SKM-1 (cell line): ENCODE measurements at regions not wholly inside any gene's neighbourhood (a gene's known extent, or its start where the extent isn't known, plus 50 kb on each side); places are given as distances from the start of the nearest gene placed in this dataset.
A peak's percentile ranks its signal among the peaks of the same experiment; 100 is the strongest.
"Not testable (repeated sequence)": the region's sequence is repeated elsewhere in the genome, so short reads cannot be mapped to it uniquely, and the experiment has no call there.

ENCODE experiments used
- DNase-seq: peaks from one replicate; lab custom pipeline; 2025; ENCODE audit not compliant: unreplicated experiment; lab: John Stamatoyannopoulos, UW

DNA sequence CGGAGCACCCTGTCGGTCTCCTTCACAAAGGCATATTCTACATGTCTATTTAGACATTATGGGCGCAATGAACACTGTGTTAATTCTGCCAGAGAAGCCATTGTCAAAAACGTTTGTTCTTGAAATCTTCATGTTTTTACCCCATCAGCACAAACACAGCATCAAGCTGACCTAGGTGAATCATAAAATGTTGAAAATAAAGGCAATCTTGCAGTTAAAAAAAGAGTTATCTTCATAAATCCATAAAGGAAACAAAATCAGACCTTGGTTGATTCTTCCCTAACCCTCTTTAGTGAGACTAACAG lies 154.9 kb downstream of the DIO2 start:
- no peak for DNase-seq

DNA sequence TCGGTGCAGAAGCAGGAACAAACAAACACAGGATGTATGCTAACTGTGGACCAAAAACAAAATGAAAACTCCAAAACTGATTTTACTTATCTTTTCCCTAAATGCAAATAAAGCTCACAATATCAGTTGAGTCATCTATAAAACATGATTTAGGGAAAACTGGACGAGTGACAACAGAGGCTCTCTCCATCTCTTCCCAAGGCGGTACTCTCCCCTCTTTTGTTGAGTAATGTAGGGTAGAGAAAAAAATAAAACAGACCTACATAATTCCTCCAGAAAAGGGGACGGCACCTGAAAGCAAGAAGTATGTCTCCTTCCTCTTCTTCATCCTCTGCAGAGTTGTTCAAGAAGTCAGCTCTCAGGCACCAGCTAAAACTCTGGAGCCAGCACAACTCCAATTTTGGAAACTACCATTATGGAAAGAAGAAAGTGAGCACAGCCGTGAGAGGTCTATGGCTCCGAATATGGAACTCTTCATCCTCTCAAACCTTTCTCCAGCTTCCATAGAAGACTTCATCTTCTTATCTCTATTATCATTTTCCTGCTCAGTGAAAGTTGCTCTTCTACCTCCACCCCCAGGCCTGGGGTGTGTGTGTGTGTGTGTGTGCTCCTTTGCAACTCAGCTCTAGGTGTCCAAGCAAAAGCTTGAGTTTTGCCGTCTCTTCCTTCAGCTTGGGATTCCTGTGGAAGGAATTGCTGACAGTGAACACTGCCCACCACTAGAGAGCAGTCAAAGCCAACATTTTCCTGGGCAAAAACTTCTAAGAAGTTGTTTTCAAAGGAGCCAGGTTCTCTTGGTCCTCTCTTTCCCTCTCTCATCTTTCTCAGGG lies 155.4 kb downstream of the DIO2 start:
- DNase-seq = peak; percentile 4

DNA sequence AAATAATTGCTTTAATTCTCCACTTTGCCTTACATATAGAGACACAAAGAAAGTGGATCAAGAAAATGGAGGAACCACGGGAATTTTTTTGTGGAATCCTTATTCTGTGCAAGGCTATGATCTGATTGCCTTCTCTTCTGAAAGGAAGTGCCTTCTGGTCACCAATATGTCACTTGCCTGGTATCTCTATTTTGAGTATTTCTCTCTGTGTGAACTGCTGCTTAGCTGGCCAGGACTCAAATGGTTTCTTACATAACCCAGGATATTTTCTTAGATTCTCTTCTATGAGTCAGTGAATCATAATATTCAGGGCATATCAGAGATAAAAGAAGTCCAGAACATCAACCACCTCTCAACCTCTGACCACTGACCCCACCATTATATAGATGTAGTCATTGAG lies 156.1 kb downstream of the DIO2 start:
- DNase-seq = no peak

DNA sequence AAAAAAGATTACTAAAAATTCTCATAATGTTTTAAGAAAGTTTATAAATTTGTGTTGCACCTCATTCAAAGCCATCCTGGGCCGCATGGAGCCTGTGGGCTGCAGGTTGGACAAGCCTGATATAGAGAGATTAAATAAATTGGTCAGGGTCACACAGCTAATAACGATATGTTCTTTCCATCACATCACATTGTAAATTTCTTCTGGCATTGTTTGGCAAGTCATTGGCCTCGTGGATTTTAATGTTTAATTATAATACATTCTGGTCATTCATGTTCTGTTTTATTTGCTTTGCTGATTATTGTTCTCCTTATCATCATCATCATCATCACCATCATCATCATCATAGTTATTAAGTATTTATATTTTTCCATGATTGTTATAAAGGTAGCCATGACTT lies 157.3 kb downstream of the DIO2 start:
- no peak for DNase-seq

DNA sequence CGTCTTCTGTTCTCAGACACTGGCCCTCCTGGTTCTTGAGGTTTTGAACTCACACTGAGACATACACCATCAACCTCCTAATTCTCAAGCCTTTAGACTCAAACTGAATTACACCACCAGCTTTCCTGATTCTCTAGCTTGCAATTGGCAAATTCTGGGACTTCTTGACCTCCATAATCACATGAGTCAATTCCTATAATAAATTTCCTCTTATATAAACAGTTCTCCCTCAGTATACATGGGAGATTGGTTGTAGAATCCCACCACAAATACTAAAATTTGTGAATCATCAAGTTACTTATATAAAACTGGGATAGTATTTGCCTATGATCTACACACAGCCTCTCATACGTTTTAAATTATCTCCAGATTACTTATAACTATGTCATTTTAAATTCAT lies 162.2 kb downstream of the DIO2 start:
- DNase-seq = no peak

DNA sequence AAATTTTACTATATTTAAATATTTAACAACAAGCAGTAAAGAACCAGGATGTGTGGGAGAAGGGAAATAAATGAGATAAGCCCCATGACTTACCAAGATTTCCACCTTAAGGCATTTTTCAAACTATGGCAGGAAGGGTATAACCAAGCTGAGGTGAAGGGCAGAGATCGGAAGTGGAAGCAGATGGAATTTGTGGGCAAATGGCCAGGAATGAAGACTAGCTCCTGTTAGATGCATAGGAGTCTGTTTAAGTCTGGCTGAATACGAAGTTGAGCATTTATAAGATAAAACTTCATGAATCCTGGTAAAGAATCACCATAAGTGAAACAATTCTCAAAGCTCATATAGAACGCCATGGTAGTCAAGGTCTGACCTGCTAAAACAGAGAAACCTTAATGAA lies 163.5 kb downstream of the DIO2 start:
- DNase-seq = no peak

DNA sequence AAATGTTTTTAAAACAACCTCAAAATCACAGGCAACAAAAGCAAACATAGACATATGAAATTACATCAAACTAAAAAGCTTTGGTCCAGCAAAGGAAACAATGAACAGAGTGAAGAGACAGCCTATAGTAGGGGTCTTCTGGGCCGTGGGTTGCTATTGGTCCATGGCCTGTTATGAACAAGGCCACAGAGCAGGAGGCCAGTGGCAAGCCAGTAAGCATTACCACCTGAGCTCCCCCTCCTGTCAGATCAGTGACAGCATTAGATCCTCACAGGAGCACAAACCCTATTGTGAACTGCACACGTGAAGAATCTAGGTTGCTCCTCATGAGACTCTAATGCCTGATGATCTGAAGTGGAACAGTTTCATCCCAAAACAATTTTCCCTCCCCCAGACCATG lies 174.0 kb downstream of the DIO2 start:
- no peak for DNase-seq

DNA sequence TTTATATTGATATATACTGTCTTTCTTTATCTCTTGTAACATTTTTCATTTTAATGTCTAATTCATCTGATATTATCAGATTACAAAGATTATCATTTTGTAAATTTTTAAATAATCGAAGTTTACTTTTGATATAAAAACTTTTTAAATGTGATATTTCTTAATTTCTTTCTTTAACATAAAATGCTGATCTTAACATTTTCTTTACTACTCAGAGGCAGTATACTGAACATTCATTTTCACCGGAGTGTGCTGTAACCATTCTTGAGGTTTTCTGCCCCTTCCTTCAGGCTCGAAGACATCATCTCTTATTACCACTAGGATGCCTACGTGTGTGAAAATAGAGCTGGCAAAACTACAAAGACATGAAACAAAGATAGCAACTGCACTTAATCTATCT lies 186.9 kb downstream of the DIO2 start:
- no peak for DNase-seq

DNA sequence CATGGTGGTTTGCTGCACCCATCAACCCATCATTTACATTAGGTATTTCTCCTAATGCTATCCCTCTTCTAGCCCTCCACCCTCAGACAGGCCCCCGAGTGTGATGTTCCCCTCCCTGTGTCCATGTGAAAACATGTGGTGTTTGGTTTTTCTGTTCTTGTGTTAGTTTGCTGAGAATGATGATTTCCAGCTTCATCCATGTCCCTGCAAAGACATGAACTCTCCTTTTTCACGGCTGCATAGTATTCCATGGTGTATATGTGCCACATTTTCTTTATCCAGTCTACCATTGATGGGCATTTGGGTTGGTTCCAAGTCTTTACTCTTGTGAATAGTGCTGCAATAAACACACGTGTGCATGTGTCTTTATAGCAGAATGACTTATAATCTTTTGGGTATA lies 192.8 kb downstream of the DIO2 start:
- DNase-seq = not testable (repeated sequence)

DNA sequence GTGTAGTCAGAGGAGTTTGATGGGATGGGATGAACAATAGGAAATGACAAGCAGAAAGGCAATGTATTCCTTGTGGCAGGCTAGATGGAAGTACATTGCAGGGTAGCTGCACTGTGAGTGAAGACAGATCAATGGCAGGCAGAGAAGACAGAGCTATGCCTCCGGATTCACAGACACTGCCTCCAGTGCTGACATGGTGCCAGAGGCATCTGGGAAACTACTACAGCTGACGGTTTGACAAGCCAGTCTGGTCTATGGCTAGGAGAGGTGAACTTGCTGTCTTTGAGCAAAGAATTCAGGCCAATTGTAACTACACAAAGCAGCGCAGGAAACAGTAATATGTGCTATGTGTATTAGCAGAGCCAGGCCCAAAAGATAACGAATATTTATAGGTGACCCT lies 193.5 kb downstream of the DIO2 start:
- no peak for DNase-seq

DNA sequence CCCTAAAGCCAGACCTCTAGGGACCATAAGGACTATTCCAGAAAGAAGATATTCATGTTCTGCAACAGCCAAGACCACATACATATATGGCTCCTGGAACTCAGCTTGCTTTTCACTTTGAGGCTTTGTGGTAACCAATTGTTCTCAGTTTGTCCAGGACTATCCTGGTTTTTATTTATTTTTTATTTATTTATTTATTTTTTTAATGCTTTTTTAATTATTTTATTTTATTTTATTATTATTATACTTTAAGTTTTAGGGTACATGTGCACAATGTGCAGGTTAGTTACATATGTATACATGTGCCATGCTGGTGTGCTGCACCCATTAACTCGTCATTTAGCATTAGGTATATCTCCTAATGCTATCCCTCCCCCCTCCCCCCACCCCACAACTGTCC lies 201.1 kb downstream of the DIO2 start:
- DNase-seq = not testable (repeated sequence)

DNA sequence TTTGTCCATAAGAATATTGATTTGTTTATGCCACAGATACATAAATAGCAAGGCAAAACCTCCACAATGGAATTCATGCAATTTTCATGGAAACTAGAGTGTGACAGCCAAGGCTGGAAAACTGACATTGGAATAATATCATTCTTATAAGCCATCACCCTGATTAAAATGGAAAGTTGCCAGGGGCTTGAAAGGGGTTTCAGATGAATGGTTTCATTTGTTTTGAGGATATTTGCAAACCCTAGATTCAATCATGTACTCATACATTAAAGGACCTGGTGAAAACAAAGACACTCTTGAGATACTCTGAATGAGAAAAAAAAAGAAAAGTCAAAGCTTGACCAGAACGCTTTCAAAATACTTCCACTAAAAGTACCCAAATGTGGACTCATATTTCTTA lies 205.7 kb downstream of the DIO2 start:
- DNase-seq = no peak

DNA sequence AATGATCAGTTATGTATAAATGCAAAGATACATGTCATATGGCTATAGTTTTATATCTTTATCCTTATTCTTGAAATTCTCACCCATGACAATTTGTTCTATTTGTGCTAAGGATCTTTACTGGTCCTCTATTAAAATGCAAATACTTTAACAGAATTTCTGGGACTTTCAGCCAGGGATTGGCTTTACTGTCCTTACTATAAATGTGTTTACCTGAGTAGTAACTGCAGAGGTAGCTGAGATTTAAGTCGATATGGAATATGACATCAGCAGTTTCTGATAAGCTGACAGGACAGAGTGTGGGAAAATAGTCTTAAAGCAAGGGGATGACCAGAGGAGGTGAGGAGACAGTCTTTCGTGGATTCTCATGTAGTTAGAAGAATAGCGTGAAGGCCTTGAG lies 206.4 kb downstream of the DIO2 start:
- no peak for DNase-seq

DNA sequence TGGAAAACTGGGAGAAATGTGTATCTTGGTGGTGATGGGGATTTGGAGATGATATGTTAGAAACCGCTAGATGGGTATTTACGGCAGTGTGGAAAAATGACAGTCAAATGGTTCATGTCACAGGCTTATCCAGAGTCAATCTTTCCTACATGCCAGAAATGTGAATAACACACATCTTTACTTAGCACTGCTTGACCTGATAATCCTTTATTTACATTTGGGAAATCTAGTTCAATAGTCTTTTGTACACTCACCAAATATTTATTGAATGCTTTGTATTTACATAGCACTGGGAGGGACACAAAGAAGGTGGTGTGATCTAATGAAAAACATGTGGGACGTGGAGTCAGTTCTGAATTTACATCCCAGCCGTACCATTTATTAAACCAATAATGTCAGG lies 208.2 kb downstream of the DIO2 start:
- DNase-seq = no peak

DNA sequence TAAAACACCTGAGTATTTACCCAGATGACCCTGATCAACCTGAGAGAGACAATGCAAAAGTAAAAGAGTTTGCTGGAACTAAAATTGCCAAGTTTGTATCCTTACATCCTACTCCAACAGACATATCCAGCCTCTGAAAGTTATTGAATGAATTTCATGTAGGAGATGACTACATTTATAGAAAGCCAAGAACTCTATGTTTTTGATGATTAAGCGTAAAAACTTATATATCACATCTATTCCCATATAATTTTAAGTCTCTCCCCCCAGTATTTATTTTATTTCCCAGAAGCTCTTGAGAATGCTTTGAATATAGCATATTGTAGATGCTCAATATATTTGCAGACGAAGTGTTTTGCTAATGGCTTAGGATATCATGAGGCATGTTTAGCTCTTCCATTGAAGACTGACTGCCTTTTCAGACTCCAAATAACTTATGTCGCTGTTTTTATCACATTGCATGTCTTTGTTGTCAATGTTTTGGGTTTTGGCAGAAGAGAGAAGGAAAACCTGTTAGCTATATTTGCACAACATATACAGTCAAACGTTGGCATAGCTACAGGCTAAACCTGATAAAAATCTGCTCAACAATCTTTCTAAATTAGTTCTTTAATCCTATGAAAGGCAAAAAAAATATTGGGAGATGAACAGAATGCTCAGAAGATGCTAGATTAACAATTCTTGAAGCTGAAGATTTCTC lies 213.6 kb downstream of the DIO2 start:
- no peak for DNase-seq

DNA sequence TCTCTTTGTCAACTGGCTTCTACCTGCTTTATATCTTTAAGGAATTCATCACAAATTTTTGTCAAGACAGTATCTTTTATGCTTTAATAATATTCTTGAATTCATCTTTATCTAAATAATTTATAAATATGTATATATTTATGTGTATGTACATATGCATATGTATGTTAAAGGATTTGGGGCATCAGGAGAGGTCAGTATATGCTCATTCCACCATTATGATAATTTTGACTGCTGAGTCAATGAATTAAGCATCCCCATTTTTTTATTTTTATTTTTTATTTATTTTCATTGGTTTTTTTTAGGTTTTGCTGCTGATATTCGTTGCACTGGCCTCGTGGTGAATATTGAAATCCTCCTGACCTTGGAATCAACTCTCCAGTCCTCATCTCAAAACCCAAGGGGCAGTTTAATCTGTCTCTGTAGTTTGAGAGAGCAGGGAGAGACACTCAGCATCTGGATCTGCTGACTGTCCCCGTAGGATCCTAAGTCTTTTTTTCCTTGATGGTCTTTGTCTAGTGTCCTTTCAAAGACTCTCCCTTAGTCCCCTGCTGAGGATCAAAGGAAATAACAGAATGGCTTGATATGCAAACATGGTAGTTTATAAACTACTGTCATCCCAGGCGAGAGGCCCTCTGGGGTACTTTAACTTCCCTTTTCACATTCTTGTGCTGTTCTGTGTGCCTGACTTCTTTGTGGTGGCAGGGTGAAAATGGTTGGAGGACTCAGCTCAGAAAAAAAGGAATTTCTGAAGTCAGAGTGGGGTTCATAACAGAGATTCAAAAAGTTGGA lies 218.7 kb downstream of the DIO2 start:
- DNase-seq = no peak

DNA sequence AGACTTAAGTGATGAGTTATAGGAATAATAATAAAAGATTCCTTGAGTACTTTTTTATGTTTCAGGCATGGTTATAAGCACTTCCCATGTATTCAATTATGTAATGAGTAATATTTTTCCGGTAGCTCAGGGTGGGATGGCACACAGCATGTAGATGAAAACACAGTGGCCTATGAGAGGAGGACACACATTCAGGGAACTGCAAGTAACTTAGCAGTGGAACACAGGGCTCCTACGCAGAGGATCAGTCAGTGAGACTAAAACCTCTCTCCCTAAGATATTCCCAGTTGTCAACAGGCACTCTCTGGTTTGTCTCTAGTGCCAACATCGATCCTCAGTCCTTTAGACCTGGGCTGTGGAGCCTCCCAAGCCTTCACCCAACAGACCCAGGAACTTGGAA lies 219.4 kb downstream of the DIO2 start:
- DNase-seq = no peak

DNA sequence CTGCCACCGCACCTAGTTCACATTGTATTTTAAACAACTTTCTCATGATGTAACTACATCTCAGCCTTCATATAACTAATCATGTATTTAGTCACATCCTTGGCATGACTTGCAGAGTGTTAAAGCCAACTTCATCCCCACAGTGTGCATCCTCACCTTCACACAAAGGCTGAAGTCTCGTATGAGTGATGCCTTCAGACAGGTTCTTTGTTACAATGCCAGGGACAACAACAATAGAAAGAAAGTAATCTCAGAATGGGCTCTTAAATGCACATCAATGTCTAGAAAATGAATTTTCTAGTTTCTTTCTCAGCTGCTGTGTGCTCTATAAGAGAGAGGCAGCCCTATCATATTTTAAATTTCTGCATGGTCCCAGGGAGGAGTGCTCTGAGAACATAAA lies 221.3 kb downstream of the DIO2 start:
- no peak for DNase-seq

DNA sequence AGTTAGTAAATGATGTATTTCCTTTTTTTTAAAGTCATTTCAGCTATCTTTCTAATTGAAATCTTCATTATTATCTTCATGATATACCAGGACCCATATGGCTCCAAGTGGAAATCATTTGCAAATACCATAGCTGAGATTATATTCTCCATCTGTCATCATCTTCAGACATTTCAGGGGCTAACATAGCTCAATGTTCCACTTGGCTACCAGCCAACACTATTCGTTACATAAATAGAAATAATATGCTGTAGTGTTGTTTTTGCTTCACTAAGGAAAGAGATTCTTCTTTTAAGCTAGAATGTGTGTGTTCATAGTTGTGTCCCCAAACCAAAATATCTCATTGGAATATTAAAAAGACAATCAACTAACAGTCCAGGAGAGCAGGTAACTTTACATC lies 225.1 kb downstream of the DIO2 start:
- no peak for DNase-seq

DNA sequence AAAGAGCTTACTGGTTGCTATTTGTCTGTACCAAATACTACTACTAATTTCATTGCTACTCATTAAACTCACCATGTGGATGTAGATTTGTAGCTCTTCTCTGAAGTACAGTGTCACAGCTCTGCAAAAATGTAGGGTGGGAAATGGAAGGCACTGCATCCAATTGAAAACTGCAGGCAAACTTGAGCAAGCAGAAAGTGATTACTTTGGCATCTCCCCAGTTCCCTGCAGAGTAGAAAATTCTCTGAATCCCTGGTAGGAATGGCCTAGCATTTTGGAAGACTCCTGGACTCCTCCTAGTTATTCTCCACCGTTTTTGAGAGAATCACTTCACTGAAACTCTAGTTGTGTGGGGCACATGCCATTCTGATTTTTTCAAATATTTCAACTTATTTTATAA lies 239.1 kb downstream of the DIO2 start:
- no peak for DNase-seq

DNA sequence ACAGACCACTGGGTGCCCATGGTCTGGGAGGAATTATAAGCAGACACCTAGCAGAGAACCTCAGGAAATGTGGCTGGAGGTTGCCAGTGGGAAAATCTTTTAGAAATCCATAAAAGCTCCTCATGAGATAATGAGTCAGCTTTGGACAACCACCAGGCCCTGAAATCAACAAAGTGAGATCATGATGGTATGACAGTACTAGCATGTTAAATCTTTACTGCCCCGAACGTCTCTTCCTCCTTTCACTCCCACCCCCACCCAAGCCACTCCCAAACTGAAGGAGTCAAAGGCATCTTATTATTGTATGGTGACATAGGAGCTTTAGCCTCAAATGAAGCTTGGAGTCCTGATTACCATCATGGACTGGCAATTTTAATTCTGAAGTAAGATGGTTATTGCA lies 240.0 kb downstream of the DIO2 start:
- DNase-seq = no peak

DNA sequence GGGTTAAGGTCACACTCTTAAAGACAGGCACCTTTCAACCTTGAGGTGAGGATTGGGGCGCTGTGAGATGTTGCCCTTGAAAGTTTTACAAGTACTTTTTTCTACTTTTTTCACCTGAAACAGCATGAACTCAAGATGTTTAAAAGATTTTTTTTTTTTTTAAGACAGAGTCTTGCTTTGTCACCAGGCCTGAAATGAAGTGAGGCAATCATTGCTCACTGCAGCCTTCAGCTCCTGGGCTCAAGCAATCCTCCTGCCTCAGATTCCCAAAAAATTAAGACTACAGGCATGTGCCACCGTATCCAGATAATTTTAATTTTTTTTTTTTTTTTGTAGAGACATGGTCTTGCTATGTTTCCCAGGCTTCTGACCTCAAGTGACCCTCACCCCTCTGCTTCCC lies 243.9 kb downstream of the DIO2 start:
- no peak for DNase-seq
